ENCODE measurements at regions not wholly inside any gene's neighbourhood (a gene's known extent, or its start where the extent isn't known, plus 50 kb on each side); places are given as distances from the start of the nearest gene placed in this dataset.

DNA sequence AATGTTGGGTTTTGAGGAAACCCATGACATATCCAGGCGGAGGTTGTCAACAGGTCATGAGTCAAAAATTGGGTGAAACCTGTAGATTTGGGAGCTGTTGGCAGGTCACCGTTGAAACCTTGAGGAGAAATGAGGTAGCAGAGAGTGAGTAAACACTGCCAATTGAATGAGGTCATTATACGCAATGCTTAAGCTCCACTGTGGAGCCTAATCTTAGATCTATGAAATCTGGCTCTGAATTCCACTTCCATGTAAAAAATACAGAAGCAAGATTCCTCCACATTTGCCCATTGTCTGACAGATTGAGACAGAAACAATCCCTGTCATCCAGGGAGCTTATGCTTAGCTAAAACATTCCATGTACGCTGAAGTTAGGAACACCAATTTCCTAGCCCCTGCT is 76.0 kb upstream of the IL6 start:
- TF ChIP-seq, protein P1, sequence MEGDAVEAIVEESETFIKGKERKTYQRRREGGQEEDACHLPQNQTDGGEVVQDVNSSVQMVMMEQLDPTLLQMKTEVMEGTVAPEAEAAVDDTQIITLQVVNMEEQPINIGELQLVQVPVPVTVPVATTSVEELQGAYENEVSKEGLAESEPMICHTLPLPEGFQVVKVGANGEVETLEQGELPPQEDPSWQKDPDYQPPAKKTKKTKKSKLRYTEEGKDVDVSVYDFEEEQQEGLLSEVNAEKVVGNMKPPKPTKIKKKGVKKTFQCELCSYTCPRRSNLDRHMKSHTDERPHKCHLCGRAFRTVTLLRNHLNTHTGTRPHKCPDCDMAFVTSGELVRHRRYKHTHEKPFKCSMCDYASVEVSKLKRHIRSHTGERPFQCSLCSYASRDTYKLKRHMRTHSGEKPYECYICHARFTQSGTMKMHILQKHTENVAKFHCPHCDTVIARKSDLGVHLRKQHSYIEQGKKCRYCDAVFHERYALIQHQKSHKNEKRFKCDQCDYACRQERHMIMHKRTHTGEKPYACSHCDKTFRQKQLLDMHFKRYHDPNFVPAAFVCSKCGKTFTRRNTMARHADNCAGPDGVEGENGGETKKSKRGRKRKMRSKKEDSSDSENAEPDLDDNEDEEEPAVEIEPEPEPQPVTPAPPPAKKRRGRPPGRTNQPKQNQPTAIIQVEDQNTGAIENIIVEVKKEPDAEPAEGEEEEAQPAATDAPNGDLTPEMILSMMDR (IDR thresholded peaks at IDR 0.05): no peak
- no peak for TF ChIP-seq RXRA (IDR thresholded peaks at IDR 0.05; ENCODE audit: borderline replicate concordance, low read depth)
- TF ChIP-seq, protein P2, sequence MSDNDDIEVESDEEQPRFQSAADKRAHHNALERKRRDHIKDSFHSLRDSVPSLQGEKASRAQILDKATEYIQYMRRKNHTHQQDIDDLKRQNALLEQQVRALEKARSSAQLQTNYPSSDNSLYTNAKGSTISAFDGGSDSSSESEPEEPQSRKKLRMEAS (IDR thresholded peaks at IDR 0.05; ENCODE audit: low read depth): no peak
- no peak for TF ChIP-seq POLR2AphosphoS5 (IDR thresholded peaks at IDR 0.05; ENCODE audit: low read depth, low read length)
- no peak for TF ChIP-seq YY1 (IDR thresholded peaks at IDR 0.05; ENCODE audit: low read depth)
- TF ChIP-seq, protein P3, sequence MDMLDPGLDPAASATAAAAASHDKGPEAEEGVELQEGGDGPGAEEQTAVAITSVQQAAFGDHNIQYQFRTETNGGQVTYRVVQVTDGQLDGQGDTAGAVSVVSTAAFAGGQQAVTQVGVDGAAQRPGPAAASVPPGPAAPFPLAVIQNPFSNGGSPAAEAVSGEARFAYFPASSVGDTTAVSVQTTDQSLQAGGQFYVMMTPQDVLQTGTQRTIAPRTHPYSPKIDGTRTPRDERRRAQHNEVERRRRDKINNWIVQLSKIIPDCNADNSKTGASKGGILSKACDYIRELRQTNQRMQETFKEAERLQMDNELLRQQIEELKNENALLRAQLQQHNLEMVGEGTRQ (IDR thresholded peaks at IDR 0.05; ENCODE audit: borderline replicate concordance, low read depth, low read length): no peak

Measured in SK-N-SH (cell line).